Kidney (tissue), 13 donors: ENCODE measurements at regions not wholly inside any gene's neighbourhood (a gene's known extent, or its start where the extent isn't known, plus 50 kb on each side); places are given as distances from the start of the nearest gene placed in this dataset.

Experiments used
- DNase-seq, 5 donors: peaks; one replicate each; pipeline ENCODE4 v3.0.0-alpha.2; 2013 to 2020
- FAIRE-seq: peaks from 2 replicates; lab custom pipeline; 2012; peaks lifted over from hg19 to GRCh38; lab: Jason Lieb, UNC
- H3K27ac ChIP-seq, 2 donors: one replicate each; pipeline ENCODE4 v1.7.0; 2013; ENCODE audit warnings: low read depth in 2 of 2, low read length in 2 of 2, inconsistent platforms in 1 of 2
- H3K27me3 ChIP-seq: one replicate; pipeline ENCODE4 v1.7.1; 2013; ENCODE audit warnings: low read length, inconsistent platforms; ENCODE audit not compliant: control insufficient read depth, insufficient read depth
- H3K36me3 ChIP-seq, 3 donors: one replicate each; pipeline versions ENCODE4 v1.7.0 to v1.7.1; 2013; ENCODE audit warnings: low read length in 3 of 3, control low read depth in 1 of 3, inconsistent platforms in 1 of 3; ENCODE audit not compliant: insufficient read depth in 3 of 3, control insufficient read depth in 2 of 3
- H3K4me1 ChIP-seq, 3 donors: one replicate each; pipeline versions ENCODE4 v1.7.0 to v1.7.1; 2013; ENCODE audit warnings: low read length in 3 of 3, inconsistent platforms in 1 of 3, low read depth in 1 of 3; ENCODE audit not compliant: control insufficient read depth in 2 of 3, insufficient read depth in 2 of 3
- H3K4me3 ChIP-seq, 3 donors: one replicate each; pipeline versions ENCODE4 v1.7.0 to v1.8.1; 2013; ENCODE audit warnings: low read length in 3 of 3, control low read depth in 1 of 3, inconsistent platforms in 1 of 3
- H3K9ac ChIP-seq, 3 donors: one replicate each; pipeline versions ENCODE4 v1.7.0 to v1.7.1; 2013; ENCODE audit warnings: low read length in 3 of 3, control low read depth in 1 of 3, inconsistent platforms in 1 of 3
- H3K9me3 ChIP-seq, 3 donors: one replicate each; pipeline versions ENCODE4 v1.7.0 to v1.7.1; 2013; ENCODE audit warnings: low read length in 3 of 3, control low read depth in 1 of 3, inconsistent platforms in 1 of 3; ENCODE audit not compliant: control insufficient read depth in 2 of 3, insufficient read depth in 1 of 3
- CTCF ChIP-seq: IDR thresholded peaks from 3 replicates; pipeline ENCODE4 v1.5.1; 2012; ENCODE audit warnings: mild to moderate bottlenecking, moderate library complexity, borderline replicate concordance; ENCODE audit not compliant: insufficient read depth; ENCODE audit errors: extremely low read depth
- intact Hi-C: fragments of 100-400 bp; cut with DNase I; formaldehyde crosslinking; loops from one replicate; pipeline ENCODE4 v1.11.1; 2022
- donor health status: control.
- donor health status: control.
- donor health status: control.
- donor health status: control.
- donor health status: control.
- donor health status: DM: yes; HTN: yes; CAD: no.
- donor health status: Normal renal cell carcinoma (clear cell type).

- no peaks in the 10 kb centered on the region for H3K27me3 ChIP-seq
- no peaks in the 10 kb centered on the region for H3K9me3 ChIP-seq
- H3K4me1 ChIP-seq = no peaks in the 10 kb centered on the region
- FAIRE-seq = no peak
- DNase-seq = no peak
- no peak overlapping the region for H3K4me3 ChIP-seq
- TF ChIP-seq CTCF = no peak
- no peaks in the 10 kb centered on the region for H3K36me3 ChIP-seq
- H3K27ac ChIP-seq = no peak overlapping the region
- H3K9ac ChIP-seq = no peak overlapping the region
- intact Hi-C loops = no loop called here
Observed at GRCh38 chr6:40222354-40222753, 288.1 kb upstream of the MOCS1 start.

- no peak for TF ChIP-seq CTCF
- Histone ChIP-seq H3K4me1 (no peaks in the 10 kb centered on the region), H3K27ac (no peak overlapping the region), H3K4me3 (no peak overlapping the region), H3K36me3 (no peaks in the 10 kb centered on the region), H3K27me3 (no peaks in the 10 kb centered on the region), H3K9ac (no peak overlapping the region), H3K9me3 (no peaks in the 10 kb centered on the region)
- FAIRE-seq (no peak), DNase-seq (no peak)
- intact Hi-C loops = no loop called here
Observed at GRCh38 chr6:40219799-40220198, 285.5 kb upstream of the MOCS1 start.

GRCh38 chr6:40210628-40211056, 276.4 kb upstream of the MOCS1 start:
- FAIRE-seq (no peak), DNase-seq (peak in 2 of 5 donors; percentile 11 to 21)
- Histone ChIP-seq H3K27ac (no peak overlapping the region), H3K9me3 (peaks cover 0 to 2% (median 0%) of the 10 kb centered on the region in 3 donors), H3K4me1 (peaks cover 0 to 6% (median 5%) of the 10 kb centered on the region in 3 donors), H3K4me3 (no peak overlapping the region), H3K36me3 (no peaks in the 10 kb centered on the region), H3K27me3 (no peaks in the 10 kb centered on the region), H3K9ac (no peak overlapping the region)
- no peak for TF ChIP-seq CTCF
- intact Hi-C loops = no loop called here

- no peak for FAIRE-seq
- intact Hi-C loops = no loop called here
Observed at GRCh38 chr6:40205801-40206200, 271.5 kb upstream of the MOCS1 start.

More at GRCh38 chr6:40205801-40206200, 271.5 kb upstream of the MOCS1 start:
- Histone ChIP-seq H3K27me3 (no peaks in the 10 kb centered on the region), H3K9me3 (peaks cover 0 to 24% (median 3%) of the 10 kb centered on the region in 3 donors), H3K27ac (no peak overlapping the region), H3K4me3 (no peak overlapping the region), H3K36me3 (no peaks in the 10 kb centered on the region), H3K4me1 (peaks cover 0 to 4% (median 3%) of the 10 kb centered on the region in 3 donors), H3K9ac (no peak overlapping the region)
- DNase-seq = no peak
- TF ChIP-seq CTCF = no peak
